GM23338 (cell line): ENCODE measurements at regions not wholly inside any gene's neighbourhood (a gene's known extent, or its start where the extent isn't known, plus 50 kb on each side); places are given as distances from the start of the nearest gene placed in this dataset.

Experiments
- ATAC-seq: fragments of 200-7000 bp; cut with Tn5 transposase; 3 replicates; pipeline ENCODE4 v1.9.1; 2020
- DNase-seq: peaks from one replicate; pipeline ENCODE4 v3.0.0-alpha.2; 2015; ENCODE audit warnings: low spot score
- H2AFZ ChIP-seq: fragments of 200-600 bp; sonication (generic); 2 replicates; pipeline ENCODE4 v1.8.0; 2016; ENCODE audit warnings: antibody characterized with exemption, mild to moderate bottlenecking, moderate library complexity
- H3F3A ChIP-seq: fragments of 200-600 bp; sonication (generic); replicated peaks from 2 replicates; pipeline ENCODE4 v1.8.0; 2017; ENCODE audit warnings: antibody characterized with exemption, mixed run types, low read depth
- H3K27ac ChIP-seq: fragments of 200-600 bp; sonication (generic); 2 replicates; pipeline ENCODE4 v1.6.1; 2016; ENCODE audit warnings: low read depth
- H3K27me3 ChIP-seq: fragments of 200-600 bp; sonication (generic); 2 replicates; pipeline ENCODE4 v1.8.0; 2016; ENCODE audit warnings: mild to moderate bottlenecking, mixed run types, moderate library complexity; ENCODE audit not compliant: insufficient read depth
- H3K36me3 ChIP-seq: fragments of 200-600 bp; sonication (generic); 2 replicates; pipeline ENCODE4 v1.8.0; 2016; ENCODE audit warnings: mild to moderate bottlenecking; ENCODE audit not compliant: insufficient read depth
- H3K4me1 ChIP-seq: fragments of 200-600 bp; sonication (generic); 2 replicates; pipeline ENCODE4 v1.8.0; 2016; ENCODE audit warnings: mild to moderate bottlenecking, moderate library complexity; ENCODE audit not compliant: insufficient read depth
- H3K4me2 ChIP-seq: fragments of 200-600 bp; sonication (generic); 2 replicates; pipeline ENCODE4 v1.7.1; 2017; ENCODE audit warnings: mixed run types
- H3K4me3 ChIP-seq: fragments of 200-600 bp; sonication (generic); 2 replicates; pipeline ENCODE4 v1.6.1; 2016; ENCODE audit warnings: mixed run types
- H3K79me2 ChIP-seq: fragments of 200-600 bp; sonication (generic); replicated peaks from 2 replicates; pipeline ENCODE4 v1.8.0; 2017; ENCODE audit warnings: mild to moderate bottlenecking; ENCODE audit not compliant: insufficient read depth
- H3K9me2 ChIP-seq: fragments of 200-600 bp; sonication (generic); 2 replicates; pipeline ENCODE4 v1.8.0; 2017; ENCODE audit not compliant: insufficient read depth
- H4K20me1 ChIP-seq: fragments of 200-600 bp; sonication (generic); replicated peaks from 2 replicates; pipeline ENCODE4 v1.8.0; 2017; ENCODE audit warnings: mild to moderate bottlenecking; ENCODE audit not compliant: insufficient read depth
- H3K27ac Mint-ChIP-seq: 2 replicates; pipeline ENCODE4 v1.8.0; 2020; ENCODE audit warnings: inconsistent platforms, mild to moderate bottlenecking, moderate library complexity, mixed read lengths
- H3K27me3 Mint-ChIP-seq: 3 replicates; pipeline ENCODE4 v1.8.0; 2022; ENCODE audit warnings: low read depth, mild to moderate bottlenecking, moderate library complexity, mixed read lengths, inconsistent platforms; ENCODE audit not compliant: insufficient read depth, poor library complexity
- H3K36me3 Mint-ChIP-seq: 3 replicates; pipeline ENCODE4 v1.8.0; 2021; ENCODE audit warnings: low read depth, mild to moderate bottlenecking, inconsistent platforms, moderate library complexity, mixed read lengths
- H3K4me1 Mint-ChIP-seq: 3 replicates; pipeline ENCODE4 v1.8.0; 2020; ENCODE audit warnings: mild to moderate bottlenecking, inconsistent platforms, mixed read lengths
- H3K4me3 Mint-ChIP-seq: 3 replicates; pipeline ENCODE4 v1.8.0; 2021; ENCODE audit warnings: moderate library complexity, mild to moderate bottlenecking, inconsistent platforms, mixed read lengths
- H3K9me3 Mint-ChIP-seq: 3 replicates; pipeline ENCODE4 v1.8.0; 2020; ENCODE audit warnings: moderate library complexity, mild to moderate bottlenecking, inconsistent platforms, mixed read lengths
- CREB1 ChIP-seq: fragments of 250-450 bp; sonication (Bioruptor Pico); IDR thresholded peaks from 2 replicates; pipeline ENCODE4 v1.5.0; 2020; ENCODE audit warnings: low read depth, mild to moderate bottlenecking, moderate library complexity
- EZH2 ChIP-seq: fragments of 200-600 bp; sonication (generic); IDR thresholded peaks from one replicate; pipeline ENCODE4 v1.8.0; 2017; ENCODE audit warnings: antibody characterized with exemption, mild to moderate bottlenecking, low read depth; ENCODE audit not compliant: unreplicated experiment
- EZH2phosphoT487 ChIP-seq: fragments of 200-600 bp; sonication (generic); IDR thresholded peaks from one replicate; pipeline ENCODE4 v1.8.1; 2018; ENCODE audit warnings: antibody characterized with exemption; ENCODE audit not compliant: unreplicated experiment
- JUNB ChIP-seq: IDR thresholded peaks from one replicate; pipeline ENCODE4 v1.6.1; 2016; ENCODE audit warnings: antibody characterized with exemption; ENCODE audit not compliant: unreplicated experiment
- NANOG ChIP-seq: IDR thresholded peaks from 2 replicates; pipeline ENCODE4 v1.6.1; 2016; ENCODE audit warnings: antibody characterized with exemption, borderline replicate concordance
- POLR2AphosphoS5 ChIP-seq: IDR thresholded peaks from 2 replicates; pipeline ENCODE4 v1.6.1; 2016; ENCODE audit warnings: antibody characterized with exemption, low read depth
- STAT1 ChIP-seq: IDR thresholded peaks from one replicate; pipeline ENCODE4 v1.6.1; 2016; ENCODE audit warnings: antibody characterized with exemption; ENCODE audit not compliant: unreplicated experiment
- ZNF114 ChIP-seq: fragments of 250-450 bp; sonication (Bioruptor Pico); IDR thresholded peaks from 2 replicates; pipeline ENCODE4 v1.5.0; 2020; ENCODE audit warnings: mild to moderate bottlenecking, moderate library complexity
- ZNF331 ChIP-seq: fragments of 250-450 bp; sonication (Bioruptor Pico); IDR thresholded peaks from 2 replicates; pipeline ENCODE4 v1.5.0; 2020; ENCODE audit warnings: low read depth, mild to moderate bottlenecking, moderate library complexity
- TF ChIP-seq, protein P1 (sequence below): IDR thresholded peaks from 2 replicates; pipeline ENCODE4 v1.6.1; 2016; ENCODE audit warnings: antibody characterized with exemption
- TF ChIP-seq, protein P2 (sequence below), 2 experiments: fragments of 200-600 bp in 1 of 2; sonication (generic) in 1 of 2; conservative IDR thresholded peaks; 2 replicates each; pipeline versions ENCODE4 v1.5.1 to v1.6.1; 2016 to 2017; ENCODE audit warnings: antibody characterized with exemption in 2 of 2, low read depth in 2 of 2, mild to moderate bottlenecking in 2 of 2, moderate library complexity in 1 of 2
- TF ChIP-seq, protein P3 (sequence below): fragments of 250-450 bp; sonication (Bioruptor Pico); IDR thresholded peaks from 2 replicates; pipeline ENCODE4 v1.5.0; 2020; ENCODE audit warnings: mild to moderate bottlenecking, moderate library complexity
- TF ChIP-seq, protein P4 (sequence below): IDR thresholded peaks from one replicate; pipeline ENCODE4 v1.6.1; 2018; ENCODE audit warnings: antibody characterized with exemption; ENCODE audit not compliant: unreplicated experiment

DNA sequence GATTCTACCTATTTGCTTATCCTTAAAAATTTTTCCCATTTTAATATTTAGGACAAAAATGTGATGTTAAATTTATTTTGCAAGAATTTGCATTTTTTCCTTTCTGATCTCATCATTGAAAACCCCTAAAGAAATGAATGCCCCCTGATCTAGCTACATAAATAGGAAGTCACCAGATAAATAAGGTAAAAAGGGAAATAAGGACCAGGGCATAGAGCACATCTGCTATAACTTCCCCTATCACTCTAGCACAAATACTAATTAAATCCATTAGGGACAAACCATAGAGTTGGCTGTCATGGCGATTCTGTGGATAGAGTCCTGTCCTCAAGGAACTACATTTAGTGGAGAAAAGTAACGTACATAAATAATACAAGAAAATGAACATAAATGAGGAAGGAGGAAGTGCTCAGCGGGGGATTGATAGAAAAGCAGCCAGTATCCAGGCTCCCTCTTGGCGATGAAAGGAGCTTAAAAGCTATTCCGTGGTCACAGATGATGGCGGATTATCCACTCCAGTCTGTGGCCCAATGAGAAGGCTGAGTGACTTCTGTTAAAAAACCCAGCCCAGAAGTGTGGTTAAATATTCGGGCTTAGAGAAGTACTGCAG is 76.9 kb upstream of the RPL34 start:
- Histone ChIP-seq H3K4me1 (no peaks in the 10 kb centered on the region), H2AFZ (no peak overlapping the region), H3K4me2 (no peak overlapping the region), H3K4me3 (no peak overlapping the region), H3K79me2 (no peaks in the 10 kb centered on the region), H4K20me1 (no peaks in the 10 kb centered on the region), H3K27ac (no peak overlapping the region), H3K9me2 (no peaks in the 10 kb centered on the region), H3F3A (no peaks in the 10 kb centered on the region), H3K36me3 (no peaks in the 10 kb centered on the region), H3K27me3 (no peaks in the 10 kb centered on the region)
- Mint-ChIP-seq H3K27ac (no peak overlapping the region), H3K36me3 (no peaks in the 10 kb centered on the region), H3K9me3 (peaks cover 4% of the 10 kb centered on the region; the same call in 1 of the 3 replicates), H3K4me3 (no peak overlapping the region), H3K27me3 (no peaks in the 10 kb centered on the region), H3K4me1 (no peaks in the 10 kb centered on the region)
- no peak for TF ChIP-seq CREB1 (CRISPR knock-in tag)
- no peak for TF ChIP-seq ZNF331 (CRISPR knock-in tag)
- no peak for TF ChIP-seq POLR2AphosphoS5
- TF ChIP-seq, protein P1, sequence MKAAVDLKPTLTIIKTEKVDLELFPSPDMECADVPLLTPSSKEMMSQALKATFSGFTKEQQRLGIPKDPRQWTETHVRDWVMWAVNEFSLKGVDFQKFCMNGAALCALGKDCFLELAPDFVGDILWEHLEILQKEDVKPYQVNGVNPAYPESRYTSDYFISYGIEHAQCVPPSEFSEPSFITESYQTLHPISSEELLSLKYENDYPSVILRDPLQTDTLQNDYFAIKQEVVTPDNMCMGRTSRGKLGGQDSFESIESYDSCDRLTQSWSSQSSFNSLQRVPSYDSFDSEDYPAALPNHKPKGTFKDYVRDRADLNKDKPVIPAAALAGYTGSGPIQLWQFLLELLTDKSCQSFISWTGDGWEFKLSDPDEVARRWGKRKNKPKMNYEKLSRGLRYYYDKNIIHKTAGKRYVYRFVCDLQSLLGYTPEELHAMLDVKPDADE = no peak
- no peak for TF ChIP-seq EZH2
- TF ChIP-seq JUNB = no peak
- TF ChIP-seq NANOG = no peak
- TF ChIP-seq ZNF114 = no peak
- TF ChIP-seq, protein P2, sequence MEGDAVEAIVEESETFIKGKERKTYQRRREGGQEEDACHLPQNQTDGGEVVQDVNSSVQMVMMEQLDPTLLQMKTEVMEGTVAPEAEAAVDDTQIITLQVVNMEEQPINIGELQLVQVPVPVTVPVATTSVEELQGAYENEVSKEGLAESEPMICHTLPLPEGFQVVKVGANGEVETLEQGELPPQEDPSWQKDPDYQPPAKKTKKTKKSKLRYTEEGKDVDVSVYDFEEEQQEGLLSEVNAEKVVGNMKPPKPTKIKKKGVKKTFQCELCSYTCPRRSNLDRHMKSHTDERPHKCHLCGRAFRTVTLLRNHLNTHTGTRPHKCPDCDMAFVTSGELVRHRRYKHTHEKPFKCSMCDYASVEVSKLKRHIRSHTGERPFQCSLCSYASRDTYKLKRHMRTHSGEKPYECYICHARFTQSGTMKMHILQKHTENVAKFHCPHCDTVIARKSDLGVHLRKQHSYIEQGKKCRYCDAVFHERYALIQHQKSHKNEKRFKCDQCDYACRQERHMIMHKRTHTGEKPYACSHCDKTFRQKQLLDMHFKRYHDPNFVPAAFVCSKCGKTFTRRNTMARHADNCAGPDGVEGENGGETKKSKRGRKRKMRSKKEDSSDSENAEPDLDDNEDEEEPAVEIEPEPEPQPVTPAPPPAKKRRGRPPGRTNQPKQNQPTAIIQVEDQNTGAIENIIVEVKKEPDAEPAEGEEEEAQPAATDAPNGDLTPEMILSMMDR (conservative IDR thresholded peaks at IDR 0.05; ENCODE audit: low read depth in 2 of 2) = no peak
- TF ChIP-seq, protein P3, sequence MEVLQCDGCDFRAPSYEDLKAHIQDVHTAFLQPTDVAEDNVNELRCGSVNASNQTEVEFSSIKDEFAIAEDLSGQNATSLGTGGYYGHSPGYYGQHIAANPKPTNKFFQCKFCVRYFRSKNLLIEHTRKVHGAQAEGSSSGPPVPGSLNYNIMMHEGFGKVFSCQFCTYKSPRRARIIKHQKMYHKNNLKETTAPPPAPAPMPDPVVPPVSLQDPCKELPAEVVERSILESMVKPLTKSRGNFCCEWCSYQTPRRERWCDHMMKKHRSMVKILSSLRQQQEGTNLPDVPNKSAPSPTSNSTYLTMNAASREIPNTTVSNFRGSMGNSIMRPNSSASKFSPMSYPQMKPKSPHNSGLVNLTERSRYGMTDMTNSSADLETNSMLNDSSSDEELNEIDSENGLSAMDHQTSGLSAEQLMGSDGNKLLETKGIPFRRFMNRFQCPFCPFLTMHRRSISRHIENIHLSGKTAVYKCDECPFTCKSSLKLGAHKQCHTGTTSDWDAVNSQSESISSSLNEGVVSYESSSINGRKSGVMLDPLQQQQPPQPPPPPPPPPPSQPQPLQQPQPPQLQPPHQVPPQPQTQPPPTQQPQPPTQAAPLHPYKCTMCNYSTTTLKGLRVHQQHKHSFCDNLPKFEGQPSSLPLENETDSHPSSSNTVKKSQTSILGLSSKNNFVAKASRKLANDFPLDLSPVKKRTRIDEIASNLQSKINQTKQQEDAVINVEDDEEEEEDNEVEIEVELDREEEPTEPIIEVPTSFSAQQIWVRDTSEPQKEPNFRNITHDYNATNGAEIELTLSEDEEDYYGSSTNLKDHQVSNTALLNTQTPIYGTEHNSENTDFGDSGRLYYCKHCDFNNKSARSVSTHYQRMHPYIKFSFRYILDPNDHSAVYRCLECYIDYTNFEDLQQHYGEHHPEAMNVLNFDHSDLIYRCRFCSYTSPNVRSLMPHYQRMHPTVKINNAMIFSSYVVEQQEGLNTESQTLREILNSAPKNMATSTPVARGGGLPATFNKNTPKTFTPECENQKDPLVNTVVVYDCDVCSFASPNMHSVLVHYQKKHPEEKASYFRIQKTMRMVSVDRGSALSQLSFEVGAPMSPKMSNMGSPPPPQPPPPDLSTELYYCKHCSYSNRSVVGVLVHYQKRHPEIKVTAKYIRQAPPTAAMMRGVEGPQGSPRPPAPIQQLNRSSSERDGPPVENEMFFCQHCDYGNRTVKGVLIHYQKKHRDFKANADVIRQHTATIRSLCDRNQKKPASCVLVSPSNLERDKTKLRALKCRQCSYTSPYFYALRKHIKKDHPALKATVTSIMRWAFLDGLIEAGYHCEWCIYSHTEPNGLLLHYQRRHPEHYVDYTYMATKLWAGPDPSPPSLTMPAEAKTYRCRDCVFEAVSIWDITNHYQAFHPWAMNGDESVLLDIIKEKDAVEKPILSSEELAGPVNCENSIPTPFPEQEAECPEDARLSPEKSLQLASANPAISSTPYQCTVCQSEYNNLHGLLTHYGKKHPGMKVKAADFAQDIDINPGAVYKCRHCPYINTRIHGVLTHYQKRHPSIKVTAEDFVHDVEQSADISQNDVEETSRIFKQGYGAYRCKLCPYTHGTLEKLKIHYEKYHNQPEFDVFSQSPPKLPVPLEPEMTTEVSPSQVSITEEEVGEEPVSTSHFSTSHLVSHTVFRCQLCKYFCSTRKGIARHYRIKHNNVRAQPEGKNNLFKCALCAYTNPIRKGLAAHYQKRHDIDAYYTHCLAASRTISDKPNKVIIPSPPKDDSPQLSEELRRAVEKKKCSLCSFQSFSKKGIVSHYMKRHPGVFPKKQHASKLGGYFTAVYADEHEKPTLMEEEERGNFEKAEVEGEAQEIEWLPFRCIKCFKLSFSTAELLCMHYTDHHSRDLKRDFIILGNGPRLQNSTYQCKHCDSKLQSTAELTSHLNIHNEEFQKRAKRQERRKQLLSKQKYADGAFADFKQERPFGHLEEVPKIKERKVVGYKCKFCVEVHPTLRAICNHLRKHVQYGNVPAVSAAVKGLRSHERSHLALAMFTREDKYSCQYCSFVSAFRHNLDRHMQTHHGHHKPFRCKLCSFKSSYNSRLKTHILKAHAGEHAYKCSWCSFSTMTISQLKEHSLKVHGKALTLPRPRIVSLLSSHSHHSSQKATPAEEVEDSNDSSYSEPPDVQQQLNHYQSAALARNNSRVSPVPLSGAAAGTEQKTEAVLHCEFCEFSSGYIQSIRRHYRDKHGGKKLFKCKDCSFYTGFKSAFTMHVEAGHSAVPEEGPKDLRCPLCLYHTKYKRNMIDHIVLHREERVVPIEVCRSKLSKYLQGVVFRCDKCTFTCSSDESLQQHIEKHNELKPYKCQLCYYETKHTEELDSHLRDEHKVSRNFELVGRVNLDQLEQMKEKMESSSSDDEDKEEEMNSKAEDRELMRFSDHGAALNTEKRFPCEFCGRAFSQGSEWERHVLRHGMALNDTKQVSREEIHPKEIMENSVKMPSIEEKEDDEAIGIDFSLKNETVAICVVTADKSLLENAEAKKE = no peak
- no peak for TF ChIP-seq STAT1
- TF ChIP-seq, protein P4, sequence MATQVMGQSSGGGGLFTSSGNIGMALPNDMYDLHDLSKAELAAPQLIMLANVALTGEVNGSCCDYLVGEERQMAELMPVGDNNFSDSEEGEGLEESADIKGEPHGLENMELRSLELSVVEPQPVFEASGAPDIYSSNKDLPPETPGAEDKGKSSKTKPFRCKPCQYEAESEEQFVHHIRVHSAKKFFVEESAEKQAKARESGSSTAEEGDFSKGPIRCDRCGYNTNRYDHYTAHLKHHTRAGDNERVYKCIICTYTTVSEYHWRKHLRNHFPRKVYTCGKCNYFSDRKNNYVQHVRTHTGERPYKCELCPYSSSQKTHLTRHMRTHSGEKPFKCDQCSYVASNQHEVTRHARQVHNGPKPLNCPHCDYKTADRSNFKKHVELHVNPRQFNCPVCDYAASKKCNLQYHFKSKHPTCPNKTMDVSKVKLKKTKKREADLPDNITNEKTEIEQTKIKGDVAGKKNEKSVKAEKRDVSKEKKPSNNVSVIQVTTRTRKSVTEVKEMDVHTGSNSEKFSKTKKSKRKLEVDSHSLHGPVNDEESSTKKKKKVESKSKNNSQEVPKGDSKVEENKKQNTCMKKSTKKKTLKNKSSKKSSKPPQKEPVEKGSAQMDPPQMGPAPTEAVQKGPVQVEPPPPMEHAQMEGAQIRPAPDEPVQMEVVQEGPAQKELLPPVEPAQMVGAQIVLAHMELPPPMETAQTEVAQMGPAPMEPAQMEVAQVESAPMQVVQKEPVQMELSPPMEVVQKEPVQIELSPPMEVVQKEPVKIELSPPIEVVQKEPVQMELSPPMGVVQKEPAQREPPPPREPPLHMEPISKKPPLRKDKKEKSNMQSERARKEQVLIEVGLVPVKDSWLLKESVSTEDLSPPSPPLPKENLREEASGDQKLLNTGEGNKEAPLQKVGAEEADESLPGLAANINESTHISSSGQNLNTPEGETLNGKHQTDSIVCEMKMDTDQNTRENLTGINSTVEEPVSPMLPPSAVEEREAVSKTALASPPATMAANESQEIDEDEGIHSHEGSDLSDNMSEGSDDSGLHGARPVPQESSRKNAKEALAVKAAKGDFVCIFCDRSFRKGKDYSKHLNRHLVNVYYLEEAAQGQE = no peak
- no peak for TF ChIP-seq EZH2phosphoT487
- DNase-seq (no peak), ATAC-seq (no peak)
